Gastroesophageal sphincter (tissue), 4 donors: ENCODE measurements at regions not wholly inside any gene's neighbourhood (a gene's known extent, or its start where the extent isn't known, plus 50 kb on each side); places are given as distances from the start of the nearest gene placed in this dataset.
A peak's percentile ranks its signal among the peaks of the same experiment; 100 is the strongest.
"Not testable (repeated sequence)": the region's sequence is repeated elsewhere in the genome, so short reads cannot be mapped to it uniquely, and the experiment has no call there.

Experiments used
- ATAC-seq: fragments of 150-250 bp; one replicate; pipeline ENCODE4 v1.9.1; 2016; ENCODE audit warnings: mild to moderate bottlenecking, moderate library complexity
- H3K27ac ChIP-seq, 4 donors: fragments of 200-600 bp; sonication (generic) in 3 of 4; 1 replicate in 3 of 4; 2 replicates in 1 of 4; pipeline ENCODE4 v1.5.1; 2016 to 2019
- H3K27me3 ChIP-seq: fragments of 200-600 bp; sonication (generic); one replicate; pipeline ENCODE4 v1.5.1; 2019
- H3K36me3 ChIP-seq, 2 donors: fragments of 200-600 bp; sonication (generic); one replicate each; pipeline ENCODE4 v1.5.1; 2019; ENCODE audit warnings: control low read depth in 1 of 2
- H3K4me1 ChIP-seq, 3 donors: fragments of 200-600 bp; sonication (generic); 1 replicate in 2 of 3; 2 replicates in 1 of 3; pipeline ENCODE4 v1.5.1; 2016 to 2019; ENCODE audit warnings: control low read depth in 2 of 3
- H3K4me3 ChIP-seq, 2 donors: fragments of 200-600 bp; sonication (generic); one replicate each; pipeline ENCODE4 v1.5.1; 2019; ENCODE audit warnings: mild to moderate bottlenecking in 1 of 2, moderate library complexity in 1 of 2
- H3K9me3 ChIP-seq, 3 donors: fragments of 200-600 bp; sonication (generic); one replicate each; pipeline ENCODE4 v1.5.1; 2017 to 2019; ENCODE audit warnings: control low read depth in 2 of 3
- CTCF ChIP-seq, 4 experiments: fragments of 200-600 bp in 2 of 4; fragments of 450-650 bp in 2 of 4; sonication (generic) in 1 of 4; IDR thresholded peaks; one replicate each; pipeline ENCODE4 v1.5.1; 2017 to 2019; ENCODE audit warnings: antibody characterized with exemption in 4 of 4, mild to moderate bottlenecking in 2 of 4, moderate library complexity in 2 of 4
- EP300 ChIP-seq: sonication (generic); formaldehyde crosslinking; IDR thresholded peaks from one replicate; pipeline ENCODE4 v1.6.1; 2017; ENCODE audit warnings: antibody characterized with exemption, mild to moderate bottlenecking
- POLR2A ChIP-seq, 2 donors: fragments of 450-650 bp; IDR thresholded peaks; one replicate each; pipeline ENCODE4 v1.6.1; 2017; ENCODE audit warnings: antibody characterized with exemption in 2 of 2, mild to moderate bottlenecking in 2 of 2, moderate library complexity in 1 of 2
- POLR2AphosphoS5 ChIP-seq: sonication (generic); formaldehyde crosslinking; IDR thresholded peaks from one replicate; pipeline ENCODE4 v1.6.1; 2017; ENCODE audit warnings: antibody characterized with exemption
- WGBS, 2 donors: methylation state at CpG; one replicate each; pipeline ENCODE4 v1.1.5; 2018; ENCODE audit warnings: low coverage in 1 of 2; 5-methylcytosine and 5-hydroxymethylcytosine counted together

- H3K9me3 ChIP-seq: no peaks in the 10 kb centered on the region
- no peaks in the 10 kb centered on the region for H3K27me3 ChIP-seq
- TF ChIP-seq CTCF (IDR thresholded peaks at IDR 0.05) (no peak), EP300 (no peak), POLR2AphosphoS5 (no peak), POLR2A (IDR thresholded peaks at IDR 0.05) (no peak)
- H3K36me3 ChIP-seq: no peaks in the 10 kb centered on the region
- H3K4me3 ChIP-seq: no peak overlapping the region
- H3K4me1 ChIP-seq: no peaks in the 10 kb centered on the region
- no peak for ATAC-seq
- H3K27ac ChIP-seq: no peak overlapping the region
- 87 to 90% methylated on average over 10 to 15 of the region's 20 CpGs for WGBS, 2 donors
Observed at GRCh38 chr6:81098109-81098814, 654.2 kb downstream of the TENT5A start.

- H3K27ac ChIP-seq, H3K4me3 ChIP-seq, H3K9me3 ChIP-seq, H3K27me3 ChIP-seq, H3K4me1 ChIP-seq, H3K36me3 ChIP-seq, ATAC-seq: not testable (repeated sequence)
- WGBS, 2 donors: 77 to 88% methylated on average over 4 to 6 of the region's 6 CpGs
Observed at GRCh38 chr6:81096464-81096863, 656.0 kb downstream of the TENT5A start.

GRCh38 chr6:81093051-81093450 lies 659.4 kb downstream of the TENT5A start:
- no peak for TF ChIP-seq CTCF (IDR thresholded peaks at IDR 0.05)
- no peak for TF ChIP-seq EP300
- TF ChIP-seq POLR2AphosphoS5: no peak
- no peak for TF ChIP-seq POLR2A (IDR thresholded peaks at IDR 0.05)
- no peaks in the 10 kb centered on the region for H3K36me3 ChIP-seq
- no peak overlapping the region for H3K4me3 ChIP-seq
- ATAC-seq: no peak
- no peaks in the 10 kb centered on the region for H3K4me1 ChIP-seq
- WGBS, 2 donors: 26 to 84% methylated on average over 5 of the region's 5 CpGs
- H3K27me3 ChIP-seq: no peaks in the 10 kb centered on the region
- H3K9me3 ChIP-seq: no peaks in the 10 kb centered on the region
- H3K27ac ChIP-seq: no peak overlapping the region

- H3K27me3 ChIP-seq: no peaks in the 10 kb centered on the region
- H3K4me1 ChIP-seq: peaks cover 0 to 5% (median 0%) of the 10 kb centered on the region in 3 donors
- H3K4me3 ChIP-seq: no peak overlapping the region
- TF ChIP-seq CTCF (IDR thresholded peaks at IDR 0.05) (no peak), EP300 (no peak), POLR2AphosphoS5 (no peak), POLR2A (IDR thresholded peaks at IDR 0.05) (no peak)
- no peak for ATAC-seq
- 50 to 67% methylated on average over 1 of the region's 1 CpG for WGBS, 2 donors
- no peaks in the 10 kb centered on the region for H3K36me3 ChIP-seq
- H3K27ac ChIP-seq: no peak overlapping the region
- no peaks in the 10 kb centered on the region for H3K9me3 ChIP-seq
Observed at GRCh38 chr6:81088145-81088544, 664.3 kb downstream of the TENT5A start.

- Histone ChIP-seq H3K9me3 (no peaks in the 10 kb centered on the region), H3K4me3 (no peak overlapping the region), H3K27me3 (no peaks in the 10 kb centered on the region), H3K4me1 (peaks cover 0 to 5% (median 0%) of the 10 kb centered on the region in 3 donors), H3K36me3 (no peaks in the 10 kb centered on the region), H3K27ac (no peak overlapping the region)
- 57 to 67% methylated on average over 3 of the region's 3 CpGs for WGBS, 2 donors
- TF ChIP-seq CTCF (IDR thresholded peaks at IDR 0.05): no peak
- no peak for TF ChIP-seq EP300
- TF ChIP-seq POLR2AphosphoS5: peak; percentile 54
- TF ChIP-seq POLR2A (IDR thresholded peaks at IDR 0.05): no peak
- ATAC-seq: no peak
Observed at GRCh38 chr6:81086991-81087390, 665.5 kb downstream of the TENT5A start.
